HG03066 (cell line): ENCODE measurements at regions not wholly inside any gene's neighbourhood (a gene's known extent, or its start where the extent isn't known, plus 50 kb on each side); places are given as distances from the start of the nearest gene placed in this dataset.
"Not testable (repeated sequence)": the region's sequence is repeated elsewhere in the genome, so short reads cannot be mapped to it uniquely, and the experiment has no call there.

Experiments used
- ATAC-seq: cut with Tn5 transposase; IDR thresholded peaks from one replicate; pipeline ENCODE4 v1.9.1; 2021; ENCODE audit warnings: low read depth; ENCODE audit not compliant: unreplicated experiment

DNA sequence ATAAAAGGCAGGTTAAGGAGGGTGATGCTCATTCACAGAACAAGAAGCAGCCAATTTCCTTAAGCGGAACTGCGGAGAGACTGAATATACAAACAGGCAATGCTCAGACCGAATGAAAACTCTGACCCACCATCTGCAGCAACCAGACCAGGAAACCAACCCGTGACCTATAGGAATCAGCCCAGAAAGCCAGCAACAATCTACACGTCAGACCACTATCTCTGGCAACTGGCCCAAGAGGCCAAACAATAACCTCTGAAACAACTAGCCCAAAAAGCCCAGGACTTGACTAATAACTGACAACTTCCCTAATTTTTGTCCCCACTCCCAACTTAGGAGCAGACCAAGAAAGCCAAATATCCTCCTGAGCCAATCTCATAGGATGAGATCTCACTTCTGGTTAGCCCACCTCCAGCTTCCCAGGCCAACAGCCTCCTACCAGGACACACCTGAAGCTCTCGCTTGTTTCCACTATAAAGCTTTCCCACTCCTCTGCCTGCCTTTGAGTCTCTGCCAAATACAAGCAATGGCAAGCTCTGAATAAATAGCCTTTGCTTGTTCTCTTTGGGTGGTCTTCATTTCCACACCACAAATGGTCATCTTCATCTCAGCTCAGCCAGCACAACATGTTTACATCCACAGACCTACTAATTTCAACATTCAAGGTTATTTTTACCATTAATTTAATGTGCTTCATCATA lies 168.5 kb downstream of the HSD17B3 start:
- no peak for ATAC-seq

DNA sequence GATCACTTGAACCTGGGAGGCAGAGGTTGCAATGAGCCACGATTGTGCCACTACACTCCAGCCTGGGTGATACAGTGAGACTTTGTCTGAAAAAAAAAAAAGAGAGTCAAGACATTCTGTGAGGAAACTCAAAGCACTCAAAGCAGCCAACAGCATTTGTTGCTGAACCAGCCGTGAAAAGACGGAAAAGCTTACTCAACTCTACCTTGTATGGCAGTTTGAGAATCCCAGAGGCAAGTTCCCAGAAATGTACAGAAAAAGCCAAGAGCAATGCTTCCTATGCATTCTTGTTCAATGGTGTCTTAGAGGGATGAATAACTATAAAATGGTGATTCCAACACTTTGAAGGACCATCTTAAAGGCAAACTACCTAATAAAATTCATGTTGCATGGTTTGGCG lies 170.2 kb downstream of the HSD17B3 start:
- no peak for ATAC-seq

- ATAC-seq: no peak
These were observed 171.0 kb downstream of the HSD17B3 start for GRCh38 chr9:96130970-96131369.

DNA sequence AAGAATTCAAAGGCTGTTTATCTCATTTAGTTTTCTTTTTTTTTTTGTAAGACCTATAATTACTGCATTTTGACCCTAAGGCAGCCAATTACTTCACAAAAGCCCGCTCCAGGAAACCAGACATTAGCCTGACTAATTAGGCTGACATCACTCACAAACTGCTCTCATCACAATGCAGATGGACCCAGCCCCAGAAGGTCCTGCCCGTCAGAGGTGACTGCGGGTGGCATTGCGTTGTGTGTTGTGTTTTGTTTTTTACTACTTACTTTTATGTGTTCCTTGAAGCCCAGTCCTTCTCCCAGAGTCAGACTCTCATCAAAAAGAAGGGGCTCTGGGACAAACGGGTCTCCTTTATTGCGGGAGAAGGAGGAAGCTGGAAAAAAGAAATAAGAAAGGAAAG lies 172.2 kb downstream of the HSD17B3 start:
- ATAC-seq: no peak

DNA sequence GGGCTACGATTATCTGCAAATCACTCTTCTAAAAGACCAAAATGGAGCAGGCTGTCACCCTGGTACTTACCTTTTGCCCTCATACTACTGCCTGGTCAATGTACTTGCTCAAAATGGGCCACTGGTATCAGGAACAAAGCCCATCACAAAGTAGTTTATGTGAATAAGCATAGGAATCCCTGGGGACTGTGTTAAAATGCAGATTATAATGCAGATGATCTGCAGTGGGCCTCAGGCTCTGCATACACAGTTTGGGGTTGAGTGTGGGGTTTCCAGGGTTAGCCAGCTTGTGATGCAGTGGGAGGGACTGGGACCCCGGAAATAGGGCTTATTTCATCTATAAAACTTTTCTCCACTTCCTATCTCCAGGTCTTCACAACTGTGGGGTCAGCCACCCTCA lies 173.1 kb downstream of the HSD17B3 start:
- ATAC-seq: no peak

DNA sequence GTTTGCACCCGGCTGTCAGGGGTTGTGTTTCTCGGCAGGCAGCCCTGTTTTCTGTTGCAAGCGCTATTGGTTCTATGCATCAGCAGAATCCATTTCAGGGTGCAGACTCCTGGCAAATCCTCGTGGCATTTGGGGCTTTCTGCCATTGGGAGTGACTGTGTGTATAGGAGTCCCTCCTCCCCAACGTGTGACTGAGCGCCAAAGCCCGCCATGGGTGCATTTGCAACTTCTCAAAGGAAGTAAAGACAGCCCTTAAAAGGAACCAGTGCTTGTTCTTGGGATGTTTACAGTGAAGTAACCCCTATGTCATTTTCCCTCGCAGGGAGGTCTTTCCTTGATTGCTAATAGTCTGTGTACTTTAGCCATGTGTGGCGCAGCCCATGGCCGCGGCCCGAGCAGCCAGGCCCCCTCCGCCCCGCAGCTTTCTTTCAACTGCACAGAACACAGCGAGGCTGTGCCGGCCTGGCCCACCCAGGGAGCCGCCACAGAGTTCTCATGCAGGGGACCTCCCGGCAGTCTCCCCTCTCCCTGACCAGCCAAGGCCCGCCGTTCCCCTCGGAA lies 175.6 kb downstream of the HSD17B3 start:
- no peak for ATAC-seq

GRCh38 chr9:96125624-96126023 lies 176.4 kb downstream of the HSD17B3 start:
- no peak for ATAC-seq

- ATAC-seq: no peak
These were observed 179.2 kb downstream of the HSD17B3 start for GRCh38 chr9:96122751-96123150.

DNA sequence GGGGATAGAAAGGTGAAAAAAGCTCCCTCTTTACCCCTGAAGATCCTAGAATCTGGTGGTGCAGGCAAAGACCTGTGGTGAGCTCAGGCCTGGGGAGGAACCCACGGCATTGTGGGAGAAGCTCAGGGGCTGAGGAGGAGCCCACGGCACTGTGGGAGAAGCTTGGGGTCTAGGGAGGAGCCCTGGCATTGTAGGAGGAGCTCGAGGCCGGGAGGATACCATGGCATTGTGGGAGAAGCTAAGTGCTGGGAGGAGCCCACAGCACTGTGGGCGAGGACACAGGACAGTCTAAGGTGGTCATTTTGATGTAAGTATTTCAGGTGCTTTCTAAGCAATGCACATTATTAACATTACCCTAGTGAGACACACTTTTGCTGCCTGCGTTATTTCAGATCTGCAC lies 179.7 kb downstream of the HSD17B3 start:
- ATAC-seq: no peak

GRCh38 chr9:96121136-96121535 lies 180.8 kb downstream of the HSD17B3 start:
- ATAC-seq: no peak

GRCh38 chr9:96117398-96118080 lies 184.4 kb downstream of the HSD17B3 start:
- no peak for ATAC-seq

DNA sequence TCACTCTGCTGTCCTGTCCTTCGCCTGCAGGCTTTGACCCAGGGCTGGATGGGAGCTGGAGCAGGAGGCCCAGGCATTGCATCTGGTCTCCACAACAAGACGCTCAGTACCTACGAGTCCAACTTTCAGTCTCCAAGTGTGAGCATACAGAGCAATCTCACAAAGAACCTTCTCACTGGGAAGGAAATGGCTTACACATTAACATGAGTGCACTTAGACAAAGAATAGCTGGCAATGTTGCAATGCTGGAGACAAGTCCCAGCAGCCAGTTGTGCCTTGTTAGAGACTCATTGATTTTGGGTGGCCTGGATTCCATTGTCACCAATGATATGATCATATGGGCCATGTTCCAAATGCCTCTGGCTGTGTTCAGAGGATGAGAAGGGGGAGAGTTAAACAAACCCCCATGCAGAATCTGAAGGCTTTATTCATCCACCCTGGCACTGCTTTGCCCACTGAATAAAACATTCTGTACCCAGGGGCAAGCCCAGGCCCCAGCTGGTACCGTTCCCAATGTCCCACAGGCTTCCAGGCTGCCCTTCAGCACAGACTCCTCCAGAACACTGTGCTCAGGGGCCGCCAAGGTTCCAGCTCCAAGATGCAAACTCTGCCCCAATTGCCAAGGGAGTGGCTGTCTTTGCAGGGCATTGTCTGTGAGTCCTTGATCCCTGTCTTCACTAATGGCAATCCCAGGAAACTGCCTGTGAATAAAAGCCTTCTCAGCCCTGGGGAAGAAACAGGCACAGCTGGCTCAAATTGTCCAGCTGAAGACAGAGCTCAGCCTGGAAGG lies 185.5 kb downstream of the HSD17B3 start:
- ATAC-seq: no peak

- no peak for ATAC-seq
These were observed 186.1 kb downstream of the HSD17B3 start for GRCh38 chr9:96115836-96116235.

DNA sequence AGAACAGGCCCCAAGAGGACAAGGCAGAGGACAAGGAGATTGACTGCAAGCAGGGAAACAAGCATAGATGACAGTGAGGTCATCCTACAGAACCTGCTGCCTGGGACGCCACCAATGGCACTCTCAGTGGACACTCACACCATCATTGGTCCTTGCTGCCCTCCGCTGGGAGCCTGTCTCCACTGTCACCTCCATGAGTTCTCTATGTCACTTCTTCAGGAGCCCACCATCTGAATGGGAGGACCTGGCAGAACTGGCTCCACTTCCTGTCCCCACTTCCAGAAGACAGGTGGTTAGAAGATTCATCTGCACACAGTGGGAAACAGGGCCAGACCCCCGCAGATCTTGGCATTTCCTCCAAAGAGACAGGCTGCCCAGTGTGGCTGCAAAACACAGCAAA lies 188.9 kb downstream of the HSD17B3 start:
- ATAC-seq: no peak

DNA sequence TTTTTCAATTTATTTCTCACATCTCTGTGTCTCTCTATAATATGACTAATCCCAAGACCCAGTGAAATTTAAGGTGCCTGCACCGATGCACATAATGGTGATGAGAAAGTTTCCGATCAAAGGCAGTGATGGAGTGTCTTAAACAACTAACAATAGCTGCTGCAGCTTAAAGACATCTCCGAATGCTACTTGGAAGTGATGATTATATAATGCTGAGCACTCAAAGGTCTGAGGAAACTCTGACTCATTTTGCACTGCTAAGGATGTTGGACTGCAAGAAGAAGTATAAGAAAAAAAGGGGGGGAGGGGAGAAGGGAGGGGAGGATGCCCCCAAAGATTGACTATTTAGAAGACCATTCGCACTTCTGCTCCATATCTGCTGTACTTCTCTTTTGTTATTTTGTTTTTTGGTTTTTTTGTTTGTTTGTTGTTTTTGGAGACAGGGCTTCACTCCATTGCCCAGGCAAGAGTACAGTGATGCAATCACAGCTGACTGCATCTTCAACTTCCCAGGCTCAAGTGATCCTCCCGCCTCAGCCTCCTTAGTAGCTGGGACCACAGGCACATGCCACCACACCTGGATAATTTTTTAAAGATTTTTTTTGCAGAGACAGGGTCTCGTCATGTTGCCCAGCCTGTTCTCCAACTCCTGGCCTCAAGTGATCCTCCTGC lies 192.2 kb downstream of the HSD17B3 start:
- ATAC-seq: no peak

DNA sequence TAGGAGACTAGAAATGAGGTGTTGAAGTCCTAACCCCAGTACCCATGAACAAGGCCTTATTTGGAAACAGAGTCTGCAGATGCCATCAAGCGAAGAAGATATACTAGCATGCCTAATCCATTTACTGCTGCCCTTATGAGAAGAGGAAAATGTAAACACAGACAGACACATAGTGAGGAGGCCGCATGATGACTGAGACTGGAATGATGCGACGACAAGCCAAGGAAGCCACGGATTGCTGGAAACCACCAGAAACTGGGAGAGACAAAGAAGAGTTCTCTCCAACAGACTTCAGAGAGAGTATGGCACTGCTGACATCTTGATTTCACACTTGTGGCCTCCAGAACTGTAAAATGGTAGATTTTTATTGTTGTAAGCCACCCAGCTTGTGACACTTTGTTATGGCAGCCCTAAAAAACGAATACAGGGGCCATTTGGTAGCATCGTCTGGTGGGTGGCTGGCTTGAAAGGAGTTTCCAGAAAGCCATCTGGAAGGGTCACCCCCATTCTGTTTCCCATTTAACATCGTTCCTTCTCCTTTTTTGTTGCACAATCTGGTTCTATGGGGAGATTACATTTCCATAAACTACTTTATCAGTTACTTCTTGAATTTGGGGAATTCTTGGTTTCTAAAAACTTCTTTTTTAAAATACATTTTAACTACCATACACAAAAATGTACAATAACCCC lies 193.1 kb downstream of the HSD17B3 start:
- no peak for ATAC-seq

GRCh38 chr9:96107436-96107835 lies 194.5 kb downstream of the HSD17B3 start:
- no peak for ATAC-seq

GRCh38 chr9:96100385-96101300 lies 201.3 kb downstream of the HSD17B3 start:
- ATAC-seq: no peak

DNA sequence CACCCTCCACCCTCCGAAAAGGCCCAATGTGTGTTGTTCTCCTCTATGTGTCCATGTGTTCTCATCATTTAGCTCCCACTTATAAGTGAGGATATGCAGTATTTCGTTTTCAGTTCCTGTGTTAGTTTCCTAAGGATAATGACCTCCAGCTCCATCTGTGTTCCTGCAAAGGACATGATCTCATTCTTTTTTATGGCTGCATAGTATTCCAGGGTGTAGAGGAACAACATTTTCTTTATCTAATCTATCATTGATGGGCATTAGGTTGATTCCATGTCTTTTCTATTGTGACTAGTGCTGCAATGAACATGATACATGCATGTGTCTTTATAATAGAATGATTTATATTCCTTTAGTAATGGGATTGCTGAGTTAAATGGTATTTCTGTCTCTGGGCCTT lies 211.3 kb downstream of the HSD17B3 start:
- ATAC-seq: not testable (repeated sequence)
